ENCODE measurements at regions not wholly inside any gene's neighbourhood (a gene's known extent, or its start where the extent isn't known, plus 50 kb on each side); places are given as distances from the start of the nearest gene placed in this dataset.

GRCh38 chr3:44079916-44080315 lies 161.8 kb upstream of the TOPAZ1 start:
- TF ChIP-seq, protein P1, sequence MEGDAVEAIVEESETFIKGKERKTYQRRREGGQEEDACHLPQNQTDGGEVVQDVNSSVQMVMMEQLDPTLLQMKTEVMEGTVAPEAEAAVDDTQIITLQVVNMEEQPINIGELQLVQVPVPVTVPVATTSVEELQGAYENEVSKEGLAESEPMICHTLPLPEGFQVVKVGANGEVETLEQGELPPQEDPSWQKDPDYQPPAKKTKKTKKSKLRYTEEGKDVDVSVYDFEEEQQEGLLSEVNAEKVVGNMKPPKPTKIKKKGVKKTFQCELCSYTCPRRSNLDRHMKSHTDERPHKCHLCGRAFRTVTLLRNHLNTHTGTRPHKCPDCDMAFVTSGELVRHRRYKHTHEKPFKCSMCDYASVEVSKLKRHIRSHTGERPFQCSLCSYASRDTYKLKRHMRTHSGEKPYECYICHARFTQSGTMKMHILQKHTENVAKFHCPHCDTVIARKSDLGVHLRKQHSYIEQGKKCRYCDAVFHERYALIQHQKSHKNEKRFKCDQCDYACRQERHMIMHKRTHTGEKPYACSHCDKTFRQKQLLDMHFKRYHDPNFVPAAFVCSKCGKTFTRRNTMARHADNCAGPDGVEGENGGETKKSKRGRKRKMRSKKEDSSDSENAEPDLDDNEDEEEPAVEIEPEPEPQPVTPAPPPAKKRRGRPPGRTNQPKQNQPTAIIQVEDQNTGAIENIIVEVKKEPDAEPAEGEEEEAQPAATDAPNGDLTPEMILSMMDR (IDR thresholded peaks at IDR 0.05), result no peak
- no peak for TF ChIP-seq REST (IDR thresholded peaks at IDR 0.05; ENCODE audit: insufficient read depth in 1 of 2, low read depth in 2 of 2, low read length in 1 of 2)

Measured in Panc1 (cell line).